ENCODE measurements at regions not wholly inside any gene's neighbourhood (a gene's known extent, or its start where the extent isn't known, plus 50 kb on each side); places are given as distances from the start of the nearest gene placed in this dataset.

DNA sequence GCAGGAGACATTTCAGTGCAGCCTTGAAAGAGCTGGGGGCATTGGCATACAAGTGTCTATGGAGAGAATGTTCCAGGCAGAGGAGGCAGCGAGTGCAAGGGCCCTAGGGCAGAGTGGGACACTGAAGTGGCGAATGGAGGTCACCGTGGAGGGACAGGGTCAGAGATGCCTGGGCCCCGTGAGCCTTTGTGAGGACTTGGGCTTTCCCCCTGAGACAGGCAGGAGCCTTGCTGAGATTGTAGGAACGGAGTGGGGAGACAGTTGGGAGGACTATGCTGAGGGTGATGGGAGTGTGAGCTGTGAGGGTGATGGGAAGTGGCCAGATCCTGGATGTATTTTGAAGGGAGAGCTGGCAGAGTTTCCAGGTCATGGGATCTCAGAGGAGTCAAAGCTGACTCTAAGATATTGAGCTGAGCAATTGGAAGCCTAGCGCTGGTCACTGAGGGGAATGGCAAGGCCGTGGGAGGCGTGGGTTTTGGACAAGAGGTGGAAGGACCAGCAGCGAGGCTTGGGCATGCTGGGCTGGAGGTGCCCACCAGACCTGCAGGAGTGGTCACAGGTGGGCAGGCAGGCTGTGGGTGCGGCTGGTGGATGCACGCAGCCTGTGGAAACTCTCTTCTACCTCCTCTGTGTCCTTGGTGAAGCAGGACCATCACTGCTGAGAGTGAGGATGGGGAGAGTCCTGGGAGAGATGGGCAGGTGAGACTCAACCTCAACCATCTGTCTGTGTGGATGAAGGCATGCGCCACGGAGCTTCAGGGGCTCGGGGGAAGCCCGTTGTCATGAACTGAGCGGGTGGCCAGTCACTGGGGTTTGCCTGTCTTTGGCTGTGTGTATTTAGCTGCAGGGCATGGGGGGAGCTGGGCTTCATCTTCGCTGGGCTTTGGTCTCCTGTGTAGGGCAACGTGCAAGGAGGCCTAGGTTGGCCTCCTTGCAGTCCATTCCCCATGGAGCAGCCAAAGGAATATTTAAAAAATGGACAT is 241.2 kb upstream of the HS6ST1 start:
- DNase-seq: no peak

DNA sequence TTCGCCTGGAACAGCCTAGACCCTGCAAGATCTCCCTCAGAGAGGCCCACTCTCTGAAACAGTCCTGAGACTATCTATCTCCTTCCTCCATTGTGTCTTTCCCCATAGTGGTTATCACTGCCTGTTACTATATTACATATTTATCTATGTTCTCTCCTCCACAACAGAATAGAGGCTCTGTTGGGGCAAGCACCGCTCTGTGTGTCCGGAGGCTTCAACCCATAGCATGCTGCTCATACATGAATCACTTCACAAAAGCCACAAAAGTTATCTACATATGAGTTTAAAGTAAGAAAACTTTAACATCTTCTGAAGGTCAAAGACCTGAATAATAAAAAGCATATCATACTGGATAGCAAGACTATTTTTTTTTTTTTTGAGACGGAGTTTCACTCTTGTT is 242.1 kb upstream of the HS6ST1 start:
- no peak for DNase-seq

DNA sequence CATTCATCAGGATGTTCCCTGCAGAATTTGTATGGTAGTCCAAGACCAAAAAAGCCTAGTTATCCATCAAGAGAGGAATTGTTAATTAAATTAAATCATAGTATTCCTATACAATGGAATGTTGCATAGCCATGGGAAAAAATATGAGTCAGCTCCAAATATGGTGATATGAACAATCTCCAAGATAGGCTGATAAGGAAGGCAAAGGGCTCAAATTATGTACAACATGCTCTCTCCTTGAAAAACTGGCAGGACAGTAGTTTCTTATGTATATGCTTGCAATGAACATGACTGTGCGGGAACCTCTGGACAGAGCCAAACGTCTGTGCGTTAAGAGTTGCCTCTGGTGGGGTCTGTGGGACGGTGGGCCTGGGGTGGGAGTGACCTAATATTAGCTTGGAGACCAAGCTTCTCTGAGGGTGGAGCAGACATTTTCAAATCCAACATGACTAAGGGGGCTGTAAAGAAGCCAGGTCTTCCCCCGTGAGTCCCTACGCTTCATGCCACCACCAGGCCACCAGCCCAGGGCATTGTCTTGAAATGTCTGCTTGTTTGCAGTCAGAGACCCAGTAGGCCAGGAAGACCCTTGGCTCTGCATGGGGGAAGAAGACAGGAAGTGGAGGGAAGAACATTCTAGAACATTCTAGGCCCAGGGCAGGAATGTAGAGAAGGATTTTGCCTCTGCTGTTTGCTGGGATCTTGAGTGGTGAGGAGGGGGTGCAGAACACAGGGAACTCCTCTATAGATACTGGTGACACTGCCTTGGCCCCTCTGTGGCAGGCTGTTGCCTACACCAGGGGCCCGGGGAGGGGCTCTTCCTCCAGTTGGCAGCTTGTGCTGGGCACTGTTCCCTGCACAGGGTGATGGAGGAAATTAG is 244.0 kb upstream of the HS6ST1 start:
- no peak for DNase-seq

DNA sequence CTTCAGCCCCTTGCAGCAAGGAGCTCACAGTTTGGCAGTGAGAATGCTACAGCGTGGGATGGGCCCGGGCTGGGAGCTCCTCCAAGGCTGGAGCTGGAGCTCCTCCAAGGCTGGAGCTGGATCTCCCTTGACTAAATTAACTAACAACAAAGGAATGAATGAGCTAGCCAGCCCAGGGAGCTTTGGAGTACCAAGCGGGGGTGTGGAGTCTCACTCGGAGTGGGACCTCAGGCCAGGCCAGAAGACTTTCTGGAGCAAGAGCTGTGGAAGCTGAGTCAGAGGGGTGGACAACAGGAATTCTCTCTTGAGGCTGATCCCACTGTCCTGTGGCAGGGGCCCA is 244.7 kb upstream of the HS6ST1 start:
- DNase-seq: peak; percentile 89

DNA sequence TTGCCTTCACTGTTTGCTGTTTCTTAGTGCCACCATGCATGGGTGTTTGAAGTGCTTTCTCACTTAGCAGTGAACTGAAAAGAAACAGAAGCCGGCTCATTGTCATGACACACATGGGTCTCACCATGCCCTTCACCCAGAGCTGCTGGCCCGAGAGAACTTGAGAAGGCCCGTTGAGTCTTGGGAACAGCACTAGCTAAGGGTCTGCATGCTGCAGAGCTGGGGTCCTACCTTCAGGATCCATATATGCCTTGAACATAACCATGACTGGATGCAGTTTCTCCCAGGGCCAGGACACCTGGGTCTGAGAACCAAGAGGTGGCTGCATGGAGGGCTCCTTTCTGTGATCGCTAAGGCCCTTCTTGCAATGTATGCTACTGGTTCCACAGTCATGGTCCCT is 245.5 kb upstream of the HS6ST1 start:
- DNase-seq: no peak

DNA sequence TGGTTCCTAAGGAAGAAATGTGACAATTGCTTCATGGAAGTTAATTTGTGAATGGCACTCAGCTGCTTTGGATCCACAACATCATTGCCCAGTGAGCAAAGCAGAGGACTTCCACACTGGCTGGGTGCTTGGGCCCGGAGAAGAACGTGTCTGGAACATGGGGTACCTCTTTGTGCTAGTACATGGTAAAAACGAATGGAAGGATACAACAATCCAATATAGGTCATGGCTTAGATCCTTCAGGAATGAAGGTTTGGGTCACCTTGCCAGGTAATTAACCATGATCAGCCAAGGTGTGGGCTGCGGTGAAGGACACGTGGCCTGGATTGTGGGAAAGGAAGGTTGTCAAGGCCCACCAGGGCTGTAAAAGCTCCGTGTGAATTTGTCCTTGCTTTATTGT is 245.9 kb upstream of the HS6ST1 start:
- DNase-seq: no peak

DNA sequence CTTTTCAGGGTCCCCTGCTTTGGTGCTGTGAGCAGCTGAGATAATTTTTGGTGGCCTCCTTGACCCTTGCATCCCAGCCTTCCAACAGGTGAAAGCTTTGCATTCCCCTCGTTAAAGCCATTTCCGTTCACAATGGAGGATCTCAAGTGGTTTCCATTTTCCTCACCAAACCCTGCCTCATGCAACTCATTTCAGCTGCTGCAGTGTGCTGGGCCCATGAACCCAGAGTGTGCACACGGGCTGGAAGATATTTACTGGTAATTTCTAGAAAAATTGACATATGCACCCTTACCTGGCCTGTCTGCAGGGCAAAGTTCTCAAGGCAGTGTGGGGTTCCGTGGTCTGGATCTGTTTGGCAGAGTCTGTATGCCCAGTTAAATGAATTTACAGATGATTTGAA is 246.8 kb upstream of the HS6ST1 start:
- DNase-seq: no peak

DNA sequence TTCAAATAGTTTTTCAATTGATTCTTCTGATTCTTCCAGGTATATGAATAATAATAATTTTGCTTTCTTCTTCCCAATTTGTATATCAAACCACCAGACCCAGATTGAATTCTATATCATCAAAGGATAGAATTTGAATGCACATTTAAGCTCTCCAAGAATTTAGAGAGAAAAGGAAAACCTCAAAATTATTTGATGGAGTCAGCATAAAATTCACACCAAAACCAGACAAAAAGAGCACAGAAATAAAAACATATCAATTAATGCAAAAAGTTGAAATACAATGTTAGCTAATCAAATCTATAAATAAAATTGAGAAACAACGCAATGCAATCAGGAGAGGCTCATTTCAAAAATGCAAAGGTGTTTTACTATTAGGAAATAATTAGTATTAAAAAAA is 248.0 kb upstream of the HS6ST1 start:
- no peak for DNase-seq

DNA sequence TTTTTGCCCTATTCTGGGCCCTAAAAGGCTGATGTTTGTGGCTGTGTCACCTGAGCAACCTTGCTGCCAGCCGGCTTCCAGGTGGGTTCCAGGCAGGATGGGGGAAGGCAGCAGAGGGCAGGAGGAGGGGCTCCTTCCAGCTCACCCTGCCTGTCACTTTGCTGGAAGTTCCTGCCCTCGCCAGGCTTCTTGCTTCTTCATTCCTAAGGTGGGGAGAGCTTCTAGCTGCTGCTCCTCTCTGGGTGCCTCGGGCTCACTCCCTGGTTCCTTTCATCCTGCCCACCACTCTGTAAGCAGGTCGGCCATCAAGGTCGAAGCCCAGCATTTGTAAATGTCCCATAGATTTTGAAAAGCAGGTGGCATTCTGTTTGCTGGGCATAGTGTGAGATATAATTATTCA is 249.4 kb upstream of the HS6ST1 start:
- no peak for DNase-seq

DNA sequence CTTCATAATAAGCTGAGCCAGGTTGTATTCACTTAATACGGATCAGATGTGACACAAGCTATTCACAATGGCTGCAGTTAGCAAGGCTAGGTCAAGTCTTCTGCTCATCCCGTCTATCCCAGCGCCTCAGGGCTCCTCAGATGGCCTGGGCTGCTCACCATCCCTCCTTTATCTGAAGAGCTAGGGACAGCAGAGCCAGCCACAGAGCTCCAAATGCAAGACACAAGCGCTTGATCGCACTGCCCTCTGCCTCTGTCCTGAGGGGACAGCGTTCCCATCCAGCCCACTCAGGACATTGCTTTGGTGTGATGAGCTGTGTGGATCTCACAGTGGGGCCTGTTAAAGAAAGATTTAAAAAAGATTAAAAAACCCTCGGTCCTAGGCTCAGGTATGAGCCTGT is 254.4 kb upstream of the HS6ST1 start:
- no peak for DNase-seq

DNA sequence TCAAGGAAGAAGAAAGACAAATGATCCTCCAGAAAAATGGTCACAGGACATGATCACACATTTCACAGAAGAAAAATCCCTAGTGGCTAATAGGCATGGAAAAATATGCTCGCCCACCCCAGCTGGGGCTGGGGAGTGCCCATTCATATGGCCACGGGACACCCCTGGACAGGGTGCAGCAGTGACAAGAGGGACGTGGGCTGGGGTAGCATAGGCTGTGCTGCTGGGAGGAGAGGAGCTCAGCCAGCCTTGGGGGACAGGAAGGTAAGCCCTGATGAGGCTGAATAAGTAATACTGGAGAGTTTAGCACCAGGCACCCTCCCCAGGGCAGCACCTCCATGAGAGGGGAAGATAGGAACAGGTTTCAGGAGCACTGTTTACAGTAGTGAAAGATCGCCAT is 254.9 kb upstream of the HS6ST1 start:
- DNase-seq: no peak

DNA sequence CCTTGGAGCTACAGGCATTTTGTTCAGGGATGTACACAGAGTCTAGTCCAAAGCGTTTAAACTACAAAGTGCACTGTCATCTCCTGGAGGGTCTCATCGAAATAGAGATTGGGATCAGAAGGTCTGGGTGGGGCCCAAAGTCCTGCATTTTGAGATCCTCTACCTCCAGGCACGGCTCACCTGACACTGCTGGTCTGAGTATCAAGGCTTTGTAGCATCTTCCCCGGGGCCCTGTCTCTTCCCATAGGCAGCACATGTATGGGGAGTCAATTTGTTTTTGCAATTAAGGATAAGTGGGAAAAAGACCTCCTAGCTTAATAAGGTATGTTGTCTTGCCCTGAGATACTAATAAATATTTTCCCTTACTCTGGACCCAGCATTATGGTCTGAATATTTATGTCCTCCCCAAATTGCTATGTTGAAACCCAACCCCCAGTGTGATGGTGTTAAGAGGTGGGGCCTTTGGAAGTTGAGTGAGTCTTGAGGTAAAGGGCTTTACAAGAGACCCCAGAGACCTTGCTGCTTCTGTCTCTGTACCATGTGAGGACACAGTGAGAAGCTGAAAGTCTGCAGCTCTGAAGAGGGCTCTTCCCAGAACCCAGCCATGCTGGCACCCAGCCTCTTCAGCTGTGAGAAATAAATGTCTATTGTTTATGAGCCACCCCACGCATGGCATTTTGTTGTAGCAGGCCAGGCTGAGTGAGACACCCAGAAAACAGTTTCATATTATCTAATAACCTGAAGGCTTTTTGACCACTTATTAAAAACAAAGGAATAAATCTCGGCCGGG is 258.7 kb upstream of the HS6ST1 start:
- DNase-seq: no peak

DNA sequence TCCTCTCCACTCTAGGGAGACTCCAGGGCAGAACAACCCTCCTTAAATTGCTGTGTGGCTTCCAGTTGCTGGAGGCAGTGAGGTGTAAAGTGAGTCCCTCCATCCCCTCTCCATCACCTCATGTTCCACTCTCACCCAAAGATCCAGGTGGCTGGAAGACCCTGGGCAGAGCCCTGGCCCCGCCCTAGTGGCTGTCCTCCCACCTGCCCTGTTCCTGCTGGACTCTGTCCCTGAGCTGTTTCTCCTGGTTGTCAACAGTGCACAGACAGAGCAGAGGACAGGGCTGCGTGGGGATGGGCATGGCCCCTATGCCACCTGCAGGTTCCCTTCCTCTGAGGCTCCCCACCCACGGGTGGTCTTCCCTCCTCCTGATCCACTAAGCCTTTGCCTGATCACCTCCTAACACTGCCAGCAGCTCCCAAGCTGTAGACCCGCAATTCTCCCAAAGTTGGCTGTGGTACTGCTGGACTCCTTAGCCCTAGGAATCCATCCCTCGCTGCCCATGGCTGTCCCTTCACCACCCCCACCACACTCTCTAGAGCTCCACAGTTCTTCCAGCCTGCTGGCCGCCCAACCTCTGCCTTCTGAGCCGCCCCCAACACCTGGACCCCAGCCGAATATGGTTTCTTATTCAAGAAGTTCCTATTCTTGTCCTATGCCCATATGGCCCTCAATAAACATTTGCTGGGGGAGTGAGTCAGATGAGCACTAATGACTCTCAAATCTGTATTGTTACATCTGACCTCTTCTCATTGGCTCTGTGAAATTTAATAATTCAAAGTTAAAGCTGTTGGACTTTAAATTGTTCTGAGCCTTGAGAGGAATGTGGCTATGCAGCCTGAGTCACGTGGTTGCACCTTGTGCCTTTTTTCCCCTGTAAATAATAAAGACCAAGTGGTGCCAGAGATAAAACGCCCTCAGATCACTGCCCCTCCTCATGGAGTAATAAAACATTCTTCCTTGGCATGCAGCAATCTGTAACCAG is 260.0 kb upstream of the HS6ST1 start:
- no peak for DNase-seq

DNA sequence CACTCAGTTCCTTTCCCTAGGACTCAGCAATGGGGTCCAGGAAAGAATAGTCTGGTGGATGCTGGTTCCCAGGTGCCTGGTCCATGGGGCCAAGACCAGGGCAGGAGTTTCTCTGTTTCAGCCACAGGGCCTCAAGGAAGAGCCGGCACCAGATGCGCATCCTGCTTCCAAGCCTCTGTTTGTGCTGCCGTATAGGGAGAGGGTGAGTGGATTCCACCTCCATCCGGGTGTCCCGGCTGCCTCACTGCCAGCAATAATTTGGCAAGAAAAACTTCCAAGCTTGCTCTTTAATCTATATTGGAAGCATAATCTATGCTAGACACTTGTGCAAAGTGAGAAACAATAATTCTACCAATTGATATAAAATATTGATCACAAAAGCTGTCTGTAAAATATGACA is 261.2 kb upstream of the HS6ST1 start:
- DNase-seq: no peak

DNA sequence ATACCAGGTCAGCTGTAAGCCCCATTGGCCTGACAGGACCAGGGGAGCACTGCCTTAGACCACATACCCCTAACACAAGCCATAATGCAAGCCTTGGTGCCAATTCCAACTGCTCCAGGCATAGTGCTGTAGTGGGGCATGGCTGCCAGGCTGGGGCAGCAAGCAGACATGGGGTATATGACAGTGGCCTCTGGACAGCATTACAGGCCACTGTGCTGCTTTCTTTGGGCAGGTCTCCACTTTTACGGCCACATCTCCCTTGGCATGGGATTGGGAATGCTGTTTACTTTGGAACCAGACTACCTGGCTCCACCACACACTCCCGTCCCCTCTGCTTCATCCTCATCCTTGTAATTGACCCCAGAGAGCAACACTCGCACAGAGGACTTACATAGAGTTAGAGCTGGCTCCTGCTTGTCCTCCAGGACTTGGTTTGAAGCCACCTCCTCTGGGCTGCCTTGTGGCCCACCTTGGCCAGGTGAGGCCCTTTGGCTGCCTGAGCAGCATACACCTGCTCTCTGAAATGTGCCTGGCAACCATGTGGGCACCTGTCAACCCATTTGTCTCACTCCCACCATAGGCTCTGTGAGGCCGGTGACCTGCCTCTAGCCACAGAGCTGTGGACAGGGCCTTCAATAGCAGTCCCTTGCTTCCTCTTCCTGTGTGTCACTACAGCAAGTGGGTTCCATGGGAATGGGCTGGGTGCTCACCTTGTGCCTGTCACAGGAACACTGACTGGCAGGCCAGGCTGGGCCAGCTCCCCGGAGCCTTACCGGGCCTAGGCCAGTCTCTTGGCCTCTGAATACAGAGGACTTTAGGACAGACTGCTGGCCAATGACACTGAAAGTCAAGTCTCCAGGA is 262.6 kb upstream of the HS6ST1 start:
- DNase-seq: no peak

DNA sequence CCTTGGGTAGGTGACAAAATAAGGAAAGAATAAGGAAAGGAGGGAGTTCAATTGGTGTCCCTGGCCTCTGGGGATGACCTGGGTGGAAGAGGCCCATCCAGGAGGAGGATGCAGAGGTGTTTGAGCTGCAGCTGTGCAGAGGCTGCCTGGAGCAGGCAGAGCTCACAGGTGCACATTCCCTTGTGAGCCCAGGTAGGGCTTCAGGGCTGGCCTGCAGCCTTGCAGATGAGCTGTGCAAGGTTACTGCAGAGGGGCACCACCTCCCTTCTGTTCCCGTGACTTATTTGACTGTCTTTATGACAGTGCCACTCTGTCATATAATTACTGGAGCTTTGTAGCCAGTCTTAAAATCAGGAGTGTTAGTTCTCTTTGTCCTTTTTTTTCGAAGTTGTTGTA is 263.2 kb upstream of the HS6ST1 start:
- no peak for DNase-seq

DNA sequence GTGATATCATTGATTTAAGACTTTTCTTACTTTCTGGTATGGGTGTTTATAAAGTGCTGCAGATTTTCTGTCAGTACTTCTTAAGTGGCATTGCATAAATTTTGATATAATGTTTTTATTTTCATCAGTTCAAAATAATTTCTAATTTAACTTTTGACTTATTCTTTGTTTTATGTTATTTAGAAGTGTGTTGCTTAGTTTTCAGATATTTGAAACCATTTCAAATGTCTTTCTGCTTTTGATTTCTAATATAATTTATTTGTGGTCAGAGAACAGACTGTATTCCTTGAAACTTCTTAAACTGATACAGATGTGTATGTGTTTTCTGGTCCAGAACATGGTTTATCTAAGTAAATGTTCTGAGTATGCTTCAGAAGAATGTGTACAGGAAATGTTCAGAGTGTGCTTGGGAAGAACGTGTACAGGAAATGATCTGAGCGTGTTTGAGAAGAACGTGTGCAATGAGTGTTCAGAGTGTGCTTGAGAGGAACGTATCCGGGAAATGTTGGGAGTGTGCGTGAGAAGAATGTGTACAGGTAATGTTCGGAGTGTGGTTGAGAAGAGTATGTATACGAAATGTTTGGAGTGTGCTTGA is 265.7 kb upstream of the HS6ST1 start:
- DNase-seq: no peak

DNA sequence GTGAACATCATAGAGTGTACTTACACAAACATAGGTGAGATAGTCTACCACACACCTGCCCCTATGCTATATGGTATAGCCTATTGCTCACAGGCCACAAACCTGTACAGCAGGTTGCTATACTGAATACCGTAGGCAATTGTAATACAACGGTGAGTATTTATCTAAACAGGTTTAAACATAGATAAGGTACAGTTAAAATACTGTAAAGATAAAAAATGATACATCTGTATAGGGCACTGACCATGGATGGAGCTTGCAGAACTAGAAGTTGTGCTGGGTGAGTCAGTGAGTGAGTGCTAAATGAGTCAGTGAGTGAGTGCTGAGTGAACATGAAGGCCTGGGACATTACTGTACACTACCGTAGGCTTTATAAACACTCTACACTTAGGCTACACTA is 267.0 kb upstream of the HS6ST1 start:
- peak; percentile 63 for DNase-seq

DNA sequence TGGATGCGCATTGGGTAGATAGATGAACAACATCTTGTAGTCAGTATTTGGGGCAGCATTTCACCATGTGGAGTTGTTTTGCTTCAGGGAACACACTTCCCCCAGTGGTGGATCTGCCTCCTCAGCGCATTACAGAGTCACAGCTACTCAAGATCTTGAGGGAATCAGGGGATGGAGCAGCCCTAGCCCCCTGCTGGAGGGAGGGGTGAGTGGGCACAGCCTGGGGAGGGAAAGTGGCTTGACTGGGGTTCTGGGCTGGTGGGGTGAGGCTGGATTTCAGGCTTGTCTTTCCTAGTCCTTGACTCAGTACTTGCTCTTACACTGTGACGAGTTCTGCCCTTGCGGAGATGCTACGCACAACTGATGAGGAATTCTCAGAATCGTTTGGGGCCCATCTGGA is 271.0 kb upstream of the HS6ST1 start:
- DNase-seq: no peak

DNA sequence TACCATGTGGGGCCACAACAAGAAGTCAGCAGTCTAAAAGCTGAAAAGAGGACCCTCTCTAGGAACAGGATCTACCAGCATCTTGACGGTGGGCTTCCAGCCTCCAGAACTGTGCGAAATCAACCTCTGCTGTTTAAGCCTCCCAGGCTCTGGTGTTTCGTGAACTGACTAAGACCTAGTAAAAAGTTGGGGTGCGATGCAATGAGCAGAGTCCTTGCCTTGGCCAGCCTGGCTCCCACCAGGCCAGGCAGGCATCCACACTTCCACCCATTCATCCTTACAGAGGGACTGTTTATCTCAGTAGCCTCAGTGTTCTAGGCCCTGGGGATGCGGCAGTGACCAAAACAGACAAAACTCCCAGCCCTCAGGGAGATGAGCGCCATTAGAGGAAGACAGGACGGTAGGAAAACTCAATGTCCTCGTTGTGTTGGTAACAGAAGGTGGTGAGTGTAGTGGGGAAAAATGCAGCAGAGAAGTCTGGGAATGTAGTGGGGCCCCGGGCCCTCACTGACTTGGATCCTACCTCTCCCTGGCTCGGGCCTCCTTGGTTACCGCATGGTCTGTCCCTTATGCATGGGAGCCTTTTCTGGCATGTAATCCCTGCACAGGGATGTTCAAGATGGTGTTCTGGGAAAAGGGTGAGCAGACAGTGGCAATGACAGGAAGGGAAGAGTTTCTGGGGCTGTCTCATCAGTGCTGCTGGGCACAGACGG is 271.8 kb upstream of the HS6ST1 start:
- no peak for DNase-seq
